K562 (cell line): ENCODE measurements at regions not wholly inside any gene's neighbourhood (a gene's known extent, or its start where the extent isn't known, plus 50 kb on each side); places are given as distances from the start of the nearest gene placed in this dataset.
A peak's percentile ranks its signal among the peaks of the same experiment; 100 is the strongest.

Source experiments
- ATAC-seq: fragments of 200-7000 bp; cut with Tn5 transposase; 3 replicates; pipeline ENCODE4 v1.9.1; 2020; ENCODE audit warnings: moderate library complexity
- BruUV-seq: library from RNA; stranded (reverse); fragments of 400-500 nt; replicated peaks from 2 replicates; lab custom pipeline; 2021; lab: Mats Ljungman, UMichigan
- CTCF ChIA-PET: fragments of 300-600 bp; formaldehyde crosslinking; extraction: SDS; loops from one replicate; lab custom pipeline; 2021; ENCODE audit warnings: low intra/inter-chr PET ratio; lab: Yijun Ruan, JAX
- POLR2A ChIA-PET: fragments of 300-600, 350-650 bp; sonication (Branson Sonifier 250); formaldehyde crosslinking; extraction: SDS; loops from one replicate; lab custom pipeline; 2021; ENCODE audit warnings: antibody characterized with exemption, inconsistent platforms; lab: Yijun Ruan, JAX
- DNase-seq, 4 experiments: peaks; one replicate each; pipeline versions ENCODE4 v3.0.0 to v3.0.0-alpha.2; 2011 to 2018; ENCODE audit warnings: low spot score in 3 of 4, mixed read lengths in 3 of 4; ENCODE audit errors: extremely low read depth in 1 of 4
- FAIRE-seq: peaks from 2 replicates; lab custom pipeline; 2011; peaks lifted over from hg19 to GRCh38; lab: Jason Lieb, UNC
- H2AFZ ChIP-seq: 2 replicates; pipeline ENCODE4 v1.6.0; 2011; ENCODE audit warnings: low read depth, low read length, control low read depth, inconsistent platforms
- H3K27ac ChIP-seq: fragments of 200-600 bp; 3 replicates; pipeline ENCODE4 v1.8.0; 2011; ENCODE audit warnings: low read depth, mild to moderate bottlenecking, control low read depth, inconsistent platforms, low read length, moderate library complexity, mixed read lengths; ENCODE audit errors: extremely low read depth
- H3K27me3 ChIP-seq, 2 experiments: fragments of 300-600 bp in 1 of 2; 2 replicates in 1 of 2; 3 replicates in 1 of 2; pipeline versions ENCODE4 v1.6.0 to v1.8.0; 2011; ENCODE audit warnings: inconsistent platforms in 2 of 2, low read length in 2 of 2, mild to moderate bottlenecking in 1 of 2, mixed read lengths in 1 of 2, moderate library complexity in 1 of 2; ENCODE audit not compliant: control insufficient read depth in 2 of 2, insufficient read depth in 2 of 2
- H3K36me3 ChIP-seq: fragments of 300-600 bp; 3 replicates; pipeline ENCODE4 v1.8.0; 2011; ENCODE audit warnings: mild to moderate bottlenecking, low read length, inconsistent platforms; ENCODE audit not compliant: control insufficient read depth, insufficient read depth
- H3K4me1 ChIP-seq, 2 experiments: fragments of 200-600 bp in 1 of 2; replicated peaks in 1 of 2; 2 replicates in 1 of 2; 3 replicates in 1 of 2; pipeline versions ENCODE4 v1.5.1 to v1.8.0; 2011; ENCODE audit warnings: inconsistent platforms in 2 of 2, low read length in 2 of 2, mild to moderate bottlenecking in 1 of 2, mixed read lengths in 1 of 2, moderate library complexity in 1 of 2; ENCODE audit not compliant: control insufficient read depth in 2 of 2, insufficient read depth in 2 of 2
- H3K4me2 ChIP-seq: 2 replicates; pipeline ENCODE4 v1.6.1; 2011; ENCODE audit warnings: low read length, control low read depth, inconsistent platforms, mixed read lengths; ENCODE audit not compliant: insufficient read depth
- H3K4me3 ChIP-seq: fragments of 200-600 bp; sonication (generic), shearing (Covaris generic); 2 replicates; pipeline ENCODE4 v1.5.1; 2016; ENCODE audit warnings: control low read depth, inconsistent platforms
- H3K79me2 ChIP-seq: fragments of 200-600 bp; 3 replicates; pipeline ENCODE4 v1.8.0; 2011; ENCODE audit warnings: low read length, inconsistent platforms; ENCODE audit not compliant: control insufficient read depth, insufficient read depth
- H3K9ac ChIP-seq, 2 experiments: 2 replicates each; pipeline versions ENCODE4 v1.6.0 to v1.6.1; 2011; ENCODE audit warnings: low read depth in 2 of 2, low read length in 2 of 2, control low read depth in 1 of 2, inconsistent platforms in 1 of 2, mild to moderate bottlenecking in 1 of 2, mixed read lengths in 1 of 2; ENCODE audit not compliant: insufficient read depth in 1 of 2
- H3K9me1 ChIP-seq: one replicate; pipeline ENCODE4 v1.6.0; 2011; ENCODE audit warnings: inconsistent platforms, mild to moderate bottlenecking, low read length, moderate library complexity; ENCODE audit not compliant: control insufficient read depth, insufficient read depth
- H3K9me3 ChIP-seq: replicated peaks from 2 replicates; pipeline ENCODE4 v1.5.1; 2011; ENCODE audit warnings: low read depth, low read length, inconsistent platforms; ENCODE audit not compliant: control insufficient read depth, insufficient read depth
- H4K20me1 ChIP-seq: replicated peaks from 2 replicates; pipeline ENCODE4 v1.6.1; 2011; ENCODE audit warnings: low read length, inconsistent platforms, mixed read lengths; ENCODE audit not compliant: control insufficient read depth, insufficient read depth
- BRD4 ChIP-seq: fragments of 200-600 bp; sonication (generic); IDR thresholded peaks from 2 replicates; pipeline ENCODE4 v1.6.1; 2017; ENCODE audit warnings: inconsistent platforms
- E2F5 ChIP-seq: sonication (generic); formaldehyde crosslinking; IDR thresholded peaks from 2 replicates; pipeline ENCODE4 v1.8.0; 2022; ENCODE audit warnings: mild to moderate bottlenecking, missing genetic modification reagents
- ELF1 ChIP-seq: fragments of 200-800 bp; sonication (Bioruptor generic); IDR thresholded peaks from 2 replicates; pipeline ENCODE4 v1.6.1; 2016; ENCODE audit warnings: missing genetic modification characterization, missing compliant biosample characterization
- GABPB2 ChIP-seq: fragments of 250-450 bp; sonication (Bioruptor Pico); conservative IDR thresholded peaks from 2 replicates; pipeline ENCODE4 v1.5.1; 2021; ENCODE audit warnings: mild to moderate bottlenecking
- MEIS2 ChIP-seq: fragments of 450-650 bp; IDR thresholded peaks from 2 replicates; pipeline ENCODE4 v1.6.1; 2014; ENCODE audit warnings: mild to moderate bottlenecking; ENCODE audit not compliant: partially characterized antibody
- PKNOX1 ChIP-seq: fragments of 450-650 bp; IDR thresholded peaks from 2 replicates; pipeline ENCODE4 v1.6.1; 2016
- POLR2AphosphoS5 ChIP-seq: IDR thresholded peaks from 2 replicates; pipeline ENCODE4 v1.6.1; 2011; ENCODE audit warnings: mild to moderate bottlenecking, low read depth, low read length, moderate library complexity; ENCODE audit not compliant: control insufficient read depth, insufficient read depth
- PRDM10 ChIP-seq: fragments of 450-650 bp; IDR thresholded peaks from 2 replicates; pipeline ENCODE4 v1.6.1; 2018; ENCODE audit not compliant: partially characterized antibody
- TAF7 ChIP-seq: fragments of 450-650 bp; IDR thresholded peaks from 2 replicates; pipeline ENCODE4 v1.6.1; 2016; ENCODE audit warnings: missing genetic modification characterization, missing compliant biosample characterization
- TGIF2 ChIP-seq: sonication (generic); formaldehyde crosslinking; IDR thresholded peaks from 2 replicates; pipeline ENCODE4 v1.8.1; 2022; ENCODE audit warnings: mild to moderate bottlenecking, missing genetic modification reagents, moderate library complexity
- YY1 ChIP-seq, 3 experiments: IDR thresholded peaks; 2 replicates each; pipeline ENCODE4 v1.6.1; 2011; ENCODE audit warnings: low read length in 2 of 3, mild to moderate bottlenecking in 2 of 3, moderate library complexity in 2 of 3, borderline replicate concordance in 1 of 3, control low read depth in 1 of 3, low read depth in 1 of 3; ENCODE audit not compliant: insufficient read depth in 3 of 3, insufficient replicate concordance in 2 of 3, control insufficient read depth in 1 of 3, insufficient read length in 1 of 3; ENCODE audit errors: extremely low read depth in 1 of 3
- ZNF445 ChIP-seq: fragments of 250-450 bp; sonication (Bioruptor Pico); IDR thresholded peaks from 2 replicates; pipeline ENCODE4 v1.4.0; 2020; ENCODE audit warnings: low read depth, mild to moderate bottlenecking, moderate library complexity
- WGBS: fragments of 100-300 bp; shearing (Covaris generic); methylation state at CpG from one replicate; pipeline ENCODE4 v1.1.6; 2016; ENCODE audit warnings: low coverage, mixed read lengths; ENCODE audit not compliant: insufficient coverage; ENCODE audit errors: missing lambda C conversion rate; 5-methylcytosine and 5-hydroxymethylcytosine counted together
- in situ Hi-C: fragments of 300-500 bp; cut with MboI; formaldehyde crosslinking; loops from 4 replicates; pipeline ENCODE4 v1.15.0; 2018; ENCODE audit warnings: inconsistent platforms, mixed read lengths
- intact Hi-C: fragments of 100-400 bp; cut with micrococcal nuclease; formaldehyde crosslinking; loops from 2 replicates; pipeline ENCODE4 v1.14.2; 2022
- TF ChIP-seq, protein P1 (sequence below), 2 experiments: IDR thresholded peaks in 1 of 2; conservative IDR thresholded peaks in 1 of 2; 2 replicates each; pipeline ENCODE4 v1.6.1; 2016; ENCODE audit warnings: low read depth in 2 of 2, mild to moderate bottlenecking in 1 of 2, missing compliant biosample characterization in 1 of 2, missing genetic modification characterization in 1 of 2, moderate library complexity in 1 of 2

DNA sequence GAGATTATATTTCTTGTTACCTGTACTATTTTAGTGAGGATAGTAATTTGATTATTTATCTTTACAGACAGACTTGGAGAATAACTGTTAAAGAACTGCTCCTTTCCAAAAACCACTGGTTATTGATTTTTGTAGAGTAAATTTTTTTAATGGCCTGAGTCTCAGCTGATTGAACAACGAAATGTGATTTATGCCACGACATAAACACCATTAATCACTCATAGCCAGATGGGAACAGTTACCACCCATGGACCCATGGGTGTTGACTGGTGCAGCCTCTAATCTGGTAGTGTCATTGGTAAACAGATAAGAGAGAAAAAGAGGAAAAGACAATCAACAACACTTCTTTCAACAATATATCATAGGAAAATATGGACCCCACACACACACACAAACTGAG, 101.4 kb upstream of the BEND6 start:
- ATAC-seq, result no peak
- Histone ChIP-seq H2AFZ (no peak overlapping the region), H3K4me3 (no peak overlapping the region), H4K20me1 (no peaks in the 10 kb centered on the region), H3K9me3 (no peaks in the 10 kb centered on the region), H3K4me2 (no peak overlapping the region), H3K9me1 (no peaks in the 10 kb centered on the region), H3K27me3 (no peaks in the 10 kb centered on the region), H3K9ac (no peak overlapping the region), H3K36me3 (no peaks in the 10 kb centered on the region), H3K27ac (no peak overlapping the region), H3K79me2 (no peaks in the 10 kb centered on the region), H3K4me1 (no peaks in the 10 kb centered on the region; a peak in 1 of 5 replicates)
- TF ChIP-seq POLR2AphosphoS5 (no peak), ZNF445 (CRISPR knock-in tag) (no peak), PKNOX1 (0 out of 2 replicates have a peak, but pooled peaks have one; percentile 11), MEIS2 (peak; percentile 57), YY1 (IDR thresholded peaks at IDR 0.05; ENCODE audit: borderline replicate concordance in 1 of 3, control insufficient read depth in 1 of 3, extremely low read depth in 1 of 3, insufficient read depth in 3 of 3, insufficient read length in 1 of 3, insufficient replicate concordance in 2 of 3, low read depth in 1 of 3, low read length in 2 of 3) (no peak), GABPB2 (CRISPR knock-in tag) (no peak), BRD4 (no peak), ELF1 (no peak), E2F5 (CRISPR knock-in tag) (no peak), TGIF2 (CRISPR knock-in tag) (no peak), TAF7 (tag) (no peak), PRDM10 (no peak)
- TF ChIP-seq, protein P1, sequence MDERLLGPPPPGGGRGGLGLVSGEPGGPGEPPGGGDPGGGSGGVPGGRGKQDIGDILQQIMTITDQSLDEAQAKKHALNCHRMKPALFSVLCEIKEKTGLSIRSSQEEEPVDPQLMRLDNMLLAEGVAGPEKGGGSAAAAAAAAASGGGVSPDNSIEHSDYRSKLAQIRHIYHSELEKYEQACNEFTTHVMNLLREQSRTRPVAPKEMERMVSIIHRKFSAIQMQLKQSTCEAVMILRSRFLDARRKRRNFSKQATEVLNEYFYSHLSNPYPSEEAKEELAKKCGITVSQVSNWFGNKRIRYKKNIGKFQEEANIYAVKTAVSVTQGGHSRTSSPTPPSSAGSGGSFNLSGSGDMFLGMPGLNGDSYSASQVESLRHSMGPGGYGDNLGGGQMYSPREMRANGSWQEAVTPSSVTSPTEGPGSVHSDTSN (CRISPR knock-in tag; IDR thresholded peaks at IDR 0.05; ENCODE audit: low read depth), result no peak
- TF ChIP-seq, protein P1 (tag; conservative IDR thresholded peaks at IDR 0.05; ENCODE audit: low read depth), result peak; percentile 67
- ChIA-PET POLR2A (no interaction called here), CTCF (no interaction called here)
- DNase-seq, result no peak
- BruUV-seq, result no TSS peak
- intact Hi-C loops (loop anchor here (5.0 kb wide), 2 partner anchors 36 to 146 kb away; no protein-coding TSS in a partner anchor), in situ Hi-C loops (loop anchor here (25.0 kb wide), 1 partner anchor 491 kb away; no protein-coding TSS in a partner anchor)
- no peak for FAIRE-seq
- WGBS, result 4% methylated on average over 2 of the region's 2 CpGs
